CD4-positive, alpha-beta T cell treated with Interleukin-12 subunit alpha and Interleukin-12 subunit beta, for 1 hour (primary cell): ENCODE measurements at regions not wholly inside any gene's neighbourhood (a gene's known extent, or its start where the extent isn't known, plus 50 kb on each side); places are given as distances from the start of the nearest gene placed in this dataset.
"Not testable (repeated sequence)": the region's sequence is repeated elsewhere in the genome, so short reads cannot be mapped to it uniquely, and the experiment has no call there.

ENCODE experiments used
- DNase-seq: peaks from one replicate; pipeline ENCODE4 v3.0.0-alpha.2; 2020

DNA sequence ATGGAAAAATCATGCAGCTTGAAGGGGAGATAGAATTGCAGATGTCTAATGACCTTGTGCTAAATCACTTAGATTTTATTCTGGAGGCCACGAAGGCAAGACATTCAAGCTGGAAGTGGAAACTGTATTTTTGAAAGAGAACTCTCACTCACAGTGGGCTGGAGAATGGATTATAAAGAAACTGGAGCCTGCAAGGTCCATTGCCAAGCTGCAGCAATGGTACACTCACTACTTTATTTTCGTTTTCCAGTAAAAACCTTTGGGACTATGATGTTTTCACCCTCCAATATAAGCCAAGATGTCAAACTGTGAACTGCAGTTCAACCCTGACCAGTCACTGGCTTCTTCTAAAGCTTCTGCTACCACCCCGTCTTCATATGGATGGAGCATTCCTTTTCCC is 62.0 kb downstream of the SKIDA1 start:
- DNase-seq, result no peak

DNA sequence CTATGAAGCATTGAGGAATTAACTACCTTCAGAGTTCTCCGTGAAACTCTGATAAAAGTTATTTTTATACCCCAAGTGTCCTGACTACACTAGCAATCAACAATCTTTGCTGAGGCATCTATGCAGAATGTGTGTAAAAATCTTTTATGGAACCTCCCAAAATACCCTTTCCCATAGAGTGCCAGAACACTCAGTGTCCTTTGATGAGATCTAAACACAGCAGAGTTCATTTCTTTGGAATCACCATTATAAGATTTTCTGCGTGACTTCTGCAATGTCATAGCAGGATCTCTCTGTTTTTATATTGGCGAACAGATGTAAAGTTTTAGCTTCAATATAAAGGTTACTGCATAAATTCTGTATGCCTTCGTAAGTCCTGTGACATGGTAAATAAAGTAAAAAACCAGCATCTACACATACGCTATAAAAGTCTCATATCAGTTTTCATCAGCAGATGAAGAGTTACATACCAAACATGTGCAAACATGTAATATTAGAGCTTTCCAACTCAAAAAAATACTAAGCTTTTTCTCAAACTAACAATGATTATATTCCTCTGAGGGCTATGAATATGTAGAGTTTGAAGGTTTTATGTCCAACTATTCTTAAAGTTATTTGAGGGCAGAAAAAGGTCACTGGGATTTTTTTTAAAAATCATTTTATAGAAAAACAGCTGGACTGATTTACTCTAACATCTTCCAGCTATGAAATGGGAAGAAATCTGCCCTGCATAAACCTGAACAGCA is 67.2 kb downstream of the SKIDA1 start:
- DNase-seq, result no peak

DNA sequence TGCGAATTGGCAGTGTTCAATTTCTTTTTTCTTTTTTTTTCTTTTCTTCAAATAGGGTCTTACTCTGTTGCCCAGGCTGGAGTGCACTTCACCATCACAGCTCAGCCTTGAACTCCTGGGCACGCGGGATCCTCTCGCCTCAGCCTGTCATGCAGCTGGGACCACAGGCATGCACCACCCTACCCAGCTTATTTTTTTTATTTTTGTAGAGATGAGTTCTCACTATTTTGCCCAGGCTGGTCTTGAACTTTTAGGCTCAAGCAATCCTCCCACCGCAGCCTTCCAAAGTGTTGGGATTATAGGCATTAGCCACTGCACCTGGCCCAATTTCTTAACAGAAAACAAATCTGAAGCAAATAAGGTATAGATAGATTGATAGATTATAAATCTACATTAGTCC is 69.3 kb downstream of the SKIDA1 start:
- no peak for DNase-seq

DNA sequence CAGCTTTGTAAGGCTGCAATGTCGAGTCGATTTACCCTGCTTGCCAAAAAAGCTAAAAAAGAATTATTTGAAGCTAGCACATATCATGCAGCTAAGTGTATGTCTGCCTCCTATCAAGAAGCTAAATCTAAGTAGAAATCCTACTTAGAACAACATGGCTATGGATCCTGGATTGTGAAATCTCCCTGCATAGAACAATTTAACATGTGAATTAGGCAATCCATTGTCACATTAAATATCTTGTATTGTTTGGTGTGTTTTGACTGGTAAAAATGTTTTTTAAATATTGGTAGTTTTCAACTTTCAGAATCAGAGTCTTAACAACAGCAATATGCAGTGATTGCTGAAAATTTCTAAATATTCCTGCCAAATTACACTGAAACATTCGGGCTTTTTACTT is 73.3 kb downstream of the SKIDA1 start:
- no peak for DNase-seq

DNA sequence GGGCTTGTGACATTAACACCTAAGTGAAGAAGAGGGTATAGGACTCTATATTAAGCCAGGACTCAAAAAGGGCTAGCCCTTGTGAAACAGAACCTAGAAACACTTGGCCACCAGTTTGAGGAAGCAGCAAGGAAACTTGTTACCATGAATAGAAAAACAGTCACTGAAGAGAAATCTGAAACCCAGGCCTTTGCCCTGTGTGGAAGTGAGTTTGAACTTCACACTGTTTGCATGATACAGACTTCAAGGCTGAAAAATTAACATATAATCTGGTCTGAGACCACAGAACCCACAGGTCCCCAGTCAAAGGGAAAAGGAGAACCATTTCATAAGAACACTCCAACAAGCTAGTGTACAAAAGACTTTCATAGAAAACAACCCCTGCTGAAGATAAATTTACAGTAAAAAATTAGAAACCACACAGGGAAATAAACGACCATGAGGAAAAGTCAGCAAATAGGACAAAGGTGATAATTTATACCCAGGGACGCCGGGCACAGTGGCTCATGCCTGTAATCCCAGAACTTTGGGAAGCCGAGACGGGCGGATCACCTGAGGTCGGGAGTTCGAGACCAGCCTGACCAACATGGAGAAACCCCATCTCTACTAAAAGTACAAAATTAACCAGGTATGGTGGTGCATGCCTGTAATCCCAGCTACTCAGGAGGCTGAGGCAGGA is 76.1 kb downstream of the SKIDA1 start:
- DNase-seq, result no peak

DNA sequence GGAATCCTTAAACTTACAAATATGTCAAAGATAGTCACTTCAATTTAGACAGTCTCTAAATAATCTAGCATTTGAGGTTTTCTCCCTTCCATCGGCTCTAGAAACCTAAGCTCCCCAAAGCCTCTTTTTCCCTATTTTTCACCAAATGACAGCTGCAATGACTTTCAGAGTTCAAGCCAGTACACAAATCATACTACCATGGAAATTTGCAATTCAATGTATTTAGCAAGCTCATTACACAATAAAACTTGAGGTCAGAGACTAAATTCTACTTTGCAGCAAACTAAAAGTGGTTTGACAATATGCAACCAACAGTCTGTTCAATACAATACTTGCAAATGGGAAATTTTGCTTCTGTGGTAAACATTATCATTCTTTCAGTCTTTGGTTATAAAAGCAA is 80.3 kb downstream of the SKIDA1 start:
- no peak for DNase-seq

DNA sequence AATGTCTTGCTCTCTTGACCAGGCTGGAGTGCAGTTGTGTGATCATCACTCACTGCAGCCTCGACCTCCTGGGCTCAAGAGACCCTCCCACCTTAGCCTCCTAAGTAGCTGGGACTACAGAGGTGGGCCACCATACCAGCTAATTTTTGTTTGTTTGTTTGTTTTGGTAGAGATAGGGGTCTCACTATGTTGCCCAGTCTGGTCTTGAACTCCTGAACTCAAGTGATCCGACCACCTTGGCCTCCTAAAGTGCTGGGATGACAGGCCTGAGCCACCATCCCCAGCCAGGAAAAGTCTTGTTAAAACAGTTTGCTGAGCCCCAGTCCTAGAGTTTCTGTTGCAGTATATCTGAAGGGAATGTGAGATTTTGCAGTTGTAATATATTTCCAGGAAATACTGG is 83.9 kb downstream of the SKIDA1 start:
- no peak for DNase-seq

DNA sequence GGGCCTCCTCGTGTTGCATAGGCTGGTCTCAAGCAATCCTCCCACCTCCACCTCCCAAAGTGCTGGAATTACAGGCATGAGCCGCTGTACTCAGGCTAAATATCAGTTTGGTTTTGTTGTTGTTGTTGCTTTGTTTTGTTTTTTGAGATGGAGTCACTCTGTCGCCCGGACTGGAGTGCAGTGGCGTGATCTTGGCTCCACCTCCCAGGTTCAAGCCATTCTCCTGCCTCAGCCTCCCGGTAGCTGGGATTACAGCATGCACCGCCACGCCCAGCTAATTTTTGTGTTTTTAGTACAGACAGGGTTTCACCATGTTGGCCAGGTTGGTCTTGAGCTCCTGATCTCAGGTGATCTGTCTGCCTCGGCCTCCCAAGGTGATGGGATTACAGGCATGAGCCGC is 86.6 kb downstream of the SKIDA1 start:
- DNase-seq, result not testable (repeated sequence)

DNA sequence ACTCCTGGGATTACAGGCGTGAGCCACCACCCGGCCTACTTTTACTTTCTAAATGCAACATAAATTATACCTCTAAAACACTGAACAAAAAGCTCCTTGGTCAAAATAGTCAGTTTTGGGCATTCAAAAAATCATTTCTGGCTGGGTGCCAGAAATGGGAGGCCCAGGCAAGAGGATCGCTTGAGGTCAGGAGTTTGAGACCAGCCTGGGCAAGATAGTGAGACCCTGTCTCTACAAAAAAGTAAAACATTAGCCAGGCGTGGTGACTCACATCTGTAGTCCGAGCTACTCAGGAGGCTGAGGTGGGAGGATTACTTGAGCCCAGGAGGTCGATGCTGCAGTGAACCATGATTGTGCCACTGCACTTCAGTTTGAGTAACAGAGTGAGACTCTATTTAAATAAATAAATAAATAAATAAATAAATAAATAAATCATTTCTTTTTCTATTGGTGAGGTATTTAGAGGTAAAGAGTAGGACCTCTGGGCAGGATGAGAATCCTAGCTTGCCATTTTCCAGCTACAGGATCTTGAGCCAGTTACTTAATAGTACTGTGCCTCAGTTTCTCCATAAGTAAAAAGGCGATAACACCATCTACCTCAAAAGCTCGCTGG is 87.6 kb downstream of the SKIDA1 start:
- DNase-seq, result no peak

DNA sequence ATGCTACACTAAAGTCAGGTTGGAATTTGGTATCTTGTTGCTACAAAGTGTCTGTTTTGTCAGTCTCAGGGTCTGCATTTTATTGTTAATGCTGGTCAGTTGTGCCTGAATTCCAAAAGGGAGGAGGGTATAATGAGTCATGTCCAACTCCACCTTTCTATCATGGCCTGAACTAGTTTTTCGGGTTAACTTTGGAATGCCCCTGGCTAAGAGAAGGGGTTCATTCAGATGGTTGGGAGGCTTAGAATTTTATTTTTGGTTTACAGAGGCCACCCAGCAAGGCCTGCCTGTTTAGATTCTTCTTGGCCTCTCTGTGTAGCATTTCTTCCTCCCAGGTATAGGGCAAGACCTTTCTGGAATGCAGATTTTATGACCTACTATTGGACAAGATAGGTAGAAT is 93.2 kb downstream of the SKIDA1 start:
- DNase-seq, result no peak

DNA sequence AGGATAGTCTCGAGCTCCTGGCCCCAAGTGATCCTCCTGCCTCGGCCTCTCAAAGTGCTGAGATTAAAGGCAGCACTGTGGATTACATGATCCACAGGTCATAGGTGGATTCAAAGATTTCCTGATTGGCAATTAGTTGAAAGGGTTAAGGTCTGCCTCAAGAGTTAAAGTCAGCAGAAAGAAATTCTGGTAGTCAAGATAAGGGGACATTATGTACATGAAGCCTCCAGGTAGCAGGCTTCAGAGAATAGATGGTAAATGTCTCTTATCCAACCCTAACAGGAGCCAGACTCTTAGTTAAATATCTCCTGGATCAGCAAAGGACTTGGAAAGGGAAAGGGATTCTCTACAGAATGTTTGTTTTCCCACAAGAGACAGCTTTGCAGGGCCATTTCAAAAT is 93.7 kb downstream of the SKIDA1 start:
- DNase-seq, result no peak

DNA sequence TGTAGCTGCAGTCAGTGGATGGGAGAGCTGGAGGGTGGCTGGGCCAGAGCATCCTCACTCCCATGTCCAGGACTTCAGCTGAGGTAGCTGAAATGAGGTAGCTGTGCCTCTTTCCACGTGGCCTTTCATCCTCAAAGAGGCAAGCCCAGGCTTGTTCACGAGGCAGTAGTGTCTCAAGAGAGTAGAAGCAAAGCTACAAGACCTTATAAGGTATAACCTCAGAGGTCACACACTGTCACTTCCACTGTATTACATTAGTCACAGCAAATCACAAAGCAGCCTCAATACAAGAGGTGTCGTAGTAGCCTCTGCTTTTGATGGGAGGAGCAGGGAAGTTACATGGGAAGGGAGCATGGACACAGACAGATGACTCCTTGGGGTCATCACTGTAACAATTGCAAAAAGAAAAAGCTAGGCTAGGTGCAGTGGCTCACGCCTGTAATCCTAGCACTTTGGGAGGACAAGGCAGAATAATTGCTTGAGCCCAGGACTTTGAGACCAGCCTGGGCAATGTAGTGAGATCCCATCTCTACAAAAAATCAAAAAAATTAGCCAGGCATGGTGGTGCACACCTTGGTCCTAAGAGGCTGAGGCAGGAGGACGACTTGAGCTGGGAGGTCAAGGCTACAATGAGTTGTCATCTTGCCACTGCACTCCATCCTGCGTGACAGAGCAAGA is 97.5 kb downstream of the SKIDA1 start:
- no peak for DNase-seq

DNA sequence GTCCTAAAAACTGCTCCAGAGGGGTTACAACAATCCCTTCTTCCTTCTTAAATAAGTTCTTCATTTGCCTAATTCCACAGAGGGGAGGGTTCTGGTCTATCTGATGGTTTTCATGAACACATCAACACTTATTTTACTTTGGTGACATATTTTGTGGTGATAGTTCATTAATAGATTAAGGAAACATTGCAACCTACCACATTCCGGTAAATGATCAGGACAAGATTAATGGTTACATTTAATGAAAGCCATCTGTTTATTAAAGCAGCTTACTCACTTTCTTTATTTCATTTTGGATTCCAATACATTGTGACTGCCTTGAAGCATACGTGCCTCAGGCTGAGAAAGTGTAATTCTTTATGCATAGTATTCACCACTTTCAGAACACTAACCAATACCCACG is 101.0 kb downstream of the SKIDA1 start:
- no peak for DNase-seq

DNA sequence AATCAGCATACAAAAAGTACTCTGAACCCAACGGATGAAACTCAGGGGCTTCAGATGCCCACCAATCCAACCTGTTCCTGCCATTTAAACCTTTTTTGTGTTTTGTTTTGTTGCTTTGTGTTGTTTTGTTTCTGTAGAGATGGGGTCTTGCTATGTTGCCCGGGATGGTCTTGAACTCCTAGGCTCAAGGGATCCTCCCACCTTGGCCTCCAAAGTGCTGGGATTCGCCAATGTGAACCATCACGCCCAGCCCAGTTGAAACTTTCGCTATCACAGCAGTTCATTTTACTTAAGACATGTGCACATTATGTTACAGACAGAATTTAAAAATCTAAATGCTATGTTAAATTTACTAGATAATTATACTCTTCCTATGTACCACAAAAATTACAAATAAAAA is 101.6 kb downstream of the SKIDA1 start:
- DNase-seq, result no peak

DNA sequence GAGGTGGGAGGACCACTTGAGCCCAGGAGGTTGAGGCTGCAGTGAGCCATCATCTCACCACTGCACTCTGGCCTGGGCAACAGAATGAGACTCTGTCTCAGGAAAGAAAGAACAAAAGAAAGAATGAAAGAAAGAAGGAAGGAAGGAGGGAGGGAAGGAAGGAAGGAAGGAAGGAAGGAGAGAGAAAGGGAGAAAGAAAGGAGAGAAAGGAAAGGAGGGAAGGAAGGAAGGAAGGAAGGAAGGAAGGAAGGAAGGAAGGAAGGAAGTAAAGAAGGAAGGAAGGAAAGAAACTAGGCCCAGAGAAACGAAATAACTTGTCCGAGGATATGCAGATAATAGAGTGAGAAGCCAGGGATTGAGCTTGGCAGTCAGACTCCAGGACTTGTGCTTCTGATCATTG is 102.1 kb downstream of the SKIDA1 start:
- DNase-seq, result no peak

DNA sequence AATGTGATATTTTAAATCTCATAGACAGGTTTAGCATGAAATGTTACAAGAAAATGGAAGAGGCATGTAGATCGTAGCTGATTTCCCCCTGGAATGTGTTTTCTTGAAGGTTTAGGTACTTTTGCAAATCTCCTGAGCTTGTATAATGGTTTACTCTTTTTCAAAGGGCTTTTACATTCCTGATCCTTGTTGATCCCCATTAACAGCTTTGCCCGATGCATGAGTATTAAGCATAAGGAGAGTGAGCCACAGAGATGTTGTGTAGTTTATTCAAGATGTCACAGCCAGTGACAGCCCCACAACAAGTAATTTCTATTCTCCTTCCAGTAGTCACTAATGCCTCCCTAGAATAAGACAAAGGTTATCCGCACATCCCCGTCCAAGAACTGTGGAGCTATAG is 103.7 kb downstream of the SKIDA1 start:
- DNase-seq, result no peak

DNA sequence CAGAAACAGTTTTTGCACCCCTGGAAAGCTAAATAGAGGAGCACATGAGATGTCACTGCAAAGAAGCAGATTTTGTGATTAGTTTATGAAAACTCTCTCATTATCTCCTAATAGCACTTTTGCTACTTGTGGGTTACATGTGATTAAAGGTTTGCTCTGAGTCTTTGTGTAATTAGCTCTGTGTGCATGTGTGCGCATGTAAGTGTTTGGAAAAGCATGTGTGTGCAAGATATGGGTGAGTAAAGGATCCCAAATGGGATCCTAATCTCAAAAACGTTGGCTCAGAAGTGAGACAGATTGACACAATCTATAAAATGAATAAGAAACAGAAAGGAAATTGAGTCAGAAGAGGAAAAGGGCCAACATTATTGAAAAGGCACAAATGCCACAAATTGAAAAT is 104.5 kb downstream of the SKIDA1 start:
- no peak for DNase-seq

DNA sequence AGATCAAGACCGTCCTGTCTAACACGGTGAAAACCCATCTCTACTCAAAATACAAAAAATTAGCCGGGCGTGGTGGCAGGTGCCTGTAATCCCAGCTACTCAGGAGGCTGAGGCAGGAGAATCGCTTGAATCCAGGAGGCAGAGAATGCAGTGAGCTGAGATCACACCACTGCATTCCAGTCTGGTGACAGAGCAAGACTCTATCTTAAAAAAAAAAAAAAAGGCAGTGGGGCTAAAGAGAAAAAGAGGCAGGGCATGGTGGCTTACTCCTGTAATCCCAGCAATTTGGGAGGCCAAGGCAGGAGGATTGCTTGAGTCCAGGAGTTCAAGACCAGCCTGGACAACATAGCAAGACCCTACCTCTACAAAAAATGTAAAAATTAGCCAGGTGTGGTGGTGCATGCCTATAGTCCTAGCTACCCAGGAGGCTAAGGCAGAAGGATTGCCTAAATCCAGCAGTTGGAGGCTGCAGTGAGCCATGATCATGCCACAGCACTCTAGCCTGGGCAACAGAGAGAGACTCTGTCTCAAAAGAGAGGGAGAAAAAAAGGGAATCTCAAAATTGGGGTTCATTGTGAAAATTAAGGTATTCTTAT is 106.4 kb downstream of the SKIDA1 start:
- not testable (repeated sequence) for DNase-seq

DNA sequence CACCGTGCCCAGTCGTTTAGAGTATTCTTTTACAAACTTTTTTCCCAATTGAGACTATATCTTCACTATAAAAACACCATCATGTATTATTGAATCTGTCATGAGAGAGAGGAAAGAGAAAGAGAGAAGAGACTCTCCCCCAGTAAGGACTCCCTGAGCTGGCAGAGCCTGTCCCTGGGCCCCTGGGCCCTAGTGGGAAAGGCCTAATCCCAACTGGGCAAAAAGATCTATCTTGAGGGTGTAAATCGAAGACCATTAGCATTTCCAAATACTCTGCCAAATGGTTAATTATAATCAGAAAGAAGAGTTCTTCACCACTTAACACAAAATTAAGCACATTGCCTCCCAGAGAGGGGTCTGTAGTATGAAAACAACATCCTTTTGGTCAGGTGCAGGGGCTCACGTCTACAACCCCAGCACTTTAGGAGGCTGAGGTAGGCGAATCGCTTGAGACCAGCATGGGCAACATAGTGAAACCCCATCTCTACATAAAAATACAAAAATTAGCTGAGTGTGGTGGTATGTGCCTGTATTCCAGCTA is 108.2 kb downstream of the SKIDA1 start:
- DNase-seq, result no peak

DNA sequence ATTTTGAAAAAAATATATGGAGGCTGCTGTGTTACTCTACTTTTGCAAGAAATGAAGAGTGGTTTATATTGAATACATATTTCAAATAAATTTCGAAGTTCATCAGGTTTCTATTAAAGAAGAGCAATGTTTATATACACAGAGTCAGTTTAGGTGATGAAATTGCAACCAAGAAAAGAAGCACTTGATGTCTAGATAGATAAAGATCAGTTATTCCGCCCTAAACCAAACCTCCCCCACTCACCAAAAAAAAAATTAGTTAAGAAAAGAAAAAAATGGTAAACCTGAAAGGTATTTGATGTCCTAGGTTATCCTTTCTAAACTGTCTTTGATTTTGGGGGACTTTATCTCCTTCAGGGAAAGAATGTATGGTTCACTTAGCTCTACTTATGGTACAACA is 111.8 kb downstream of the SKIDA1 start:
- DNase-seq, result no peak

DNA sequence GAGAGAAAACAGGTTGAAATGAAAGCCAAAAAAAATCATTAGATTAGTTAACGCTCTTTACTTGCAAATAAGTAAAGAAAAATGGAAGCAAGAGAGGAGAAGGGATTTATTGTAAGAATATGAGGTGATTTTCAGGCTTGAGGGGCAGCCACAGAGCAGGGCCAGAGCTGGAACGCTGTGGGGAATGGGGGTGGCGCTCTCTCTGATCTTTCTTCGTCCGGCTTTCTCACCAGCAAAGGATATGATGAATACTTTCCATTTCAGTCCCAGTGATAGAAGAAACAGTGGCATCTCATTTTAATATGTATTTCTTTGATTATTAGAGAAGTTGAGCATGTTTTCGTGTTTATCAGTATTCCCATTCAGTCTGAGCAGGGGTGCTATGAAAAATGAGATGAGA is 112.2 kb downstream of the SKIDA1 start:
- DNase-seq, result no peak

DNA sequence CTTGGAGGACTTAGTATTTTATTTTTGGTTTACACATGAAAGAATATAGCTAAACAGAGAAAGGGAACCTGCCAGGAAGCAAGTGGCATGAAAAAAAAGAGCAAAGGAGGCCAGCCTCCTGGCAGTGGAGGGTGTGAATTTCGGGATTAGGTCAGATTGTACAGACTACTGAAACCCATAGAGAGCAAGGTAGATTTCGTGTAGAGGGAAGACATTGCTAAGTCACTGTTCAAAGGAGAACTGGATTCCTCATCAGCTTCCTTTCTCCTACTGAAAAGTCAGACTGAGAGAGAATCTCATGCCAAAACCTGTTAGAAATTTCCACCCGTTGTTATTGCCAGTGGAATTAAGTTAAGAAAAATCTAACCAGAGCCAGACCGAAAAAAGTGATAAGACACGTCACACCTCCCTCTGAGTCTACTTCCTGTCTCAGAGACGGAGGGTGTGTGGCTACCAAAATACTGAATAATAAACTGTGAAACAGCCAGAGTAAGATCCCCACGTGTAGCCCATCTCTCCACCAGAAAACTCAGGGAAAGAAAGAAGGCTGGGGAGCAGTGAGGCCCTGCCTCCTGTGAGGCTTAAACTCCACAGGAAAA is 118.8 kb downstream of the SKIDA1 start:
- peak; percentile 17 for DNase-seq

DNA sequence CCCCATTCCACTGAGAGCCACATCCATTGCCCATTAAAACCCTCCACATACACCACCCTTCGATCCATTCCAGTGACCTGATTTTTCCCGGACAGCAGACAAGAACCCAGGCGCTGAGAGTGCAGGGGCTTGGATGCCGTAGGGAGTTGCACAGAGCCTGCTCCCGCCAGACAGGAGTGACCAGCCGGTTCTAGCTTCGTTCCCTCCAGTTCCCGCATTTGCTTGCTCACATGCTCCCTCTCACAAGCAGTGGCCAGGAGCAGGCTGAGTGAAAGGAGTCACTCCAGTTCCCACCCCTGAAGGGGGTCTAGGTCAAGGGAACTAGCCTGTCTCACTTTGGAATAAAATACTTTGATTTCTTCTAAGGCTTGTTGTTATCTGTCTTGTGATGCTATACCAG is 119.5 kb downstream of the SKIDA1 start:
- DNase-seq, result no peak
